ENCODE measurements at regions not wholly inside any gene's neighbourhood (a gene's known extent, or its start where the extent isn't known, plus 50 kb on each side); places are given as distances from the start of the nearest gene placed in this dataset.
"Not testable (repeated sequence)": the region's sequence is repeated elsewhere in the genome, so short reads cannot be mapped to it uniquely, and the experiment has no call there.

GRCh38 chr10:42991442-42992098 is 85.3 kb upstream of the RET start:
- WGBS, result 88% methylated on average over 10 of the region's 10 CpGs
- Histone ChIP-seq H3K4me3 (no peak overlapping the region), H3K4me1 (replicated peaks) (no peaks in the 10 kb centered on the region), H3K36me3 (no peaks in the 10 kb centered on the region), H3K9me3 (no peaks in the 10 kb centered on the region), H3K27me3 (replicated peaks; ENCODE audit: insufficient read depth) (no peaks in the 10 kb centered on the region), H3K27ac (no peak overlapping the region)
- no peak for DNase-seq (ENCODE audit: low spot score)
- TF ChIP-seq POLR2AphosphoS5 (IDR thresholded peaks at IDR 0.05), result no peak
- intact Hi-C loops (cut with DNase I), result no loop called here

GRCh38 chr10:42992156-42992956 is 84.5 kb upstream of the RET start:
- TF ChIP-seq POLR2A (IDR thresholded peaks at IDR 0.05) (no peak), CTCF (IDR thresholded peaks at IDR 0.05) (no peak), POLR2AphosphoS5 (IDR thresholded peaks at IDR 0.05) (no peak)

DNA sequence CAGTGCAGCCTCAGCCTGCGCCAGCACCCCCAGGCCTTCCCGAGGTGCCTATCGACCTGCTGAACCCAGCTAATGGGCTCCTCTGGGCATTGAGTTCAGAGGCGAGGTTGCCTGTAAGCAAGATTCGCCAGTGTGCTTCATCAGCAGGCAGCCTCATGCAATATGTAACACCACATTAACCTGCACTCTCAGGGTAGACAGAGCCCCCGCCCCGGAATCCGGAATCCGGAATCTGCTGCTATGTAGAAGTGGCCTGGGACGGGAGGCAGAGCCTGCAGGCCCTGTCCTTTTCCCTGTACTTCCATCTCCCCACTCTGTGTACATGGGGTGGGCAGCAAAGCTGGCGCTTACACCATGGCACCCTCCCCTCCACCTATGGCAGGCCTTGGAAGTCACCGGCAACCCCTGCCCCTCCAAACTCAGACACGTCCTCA is 83.9 kb upstream of the RET start:
- intact Hi-C loops (cut with DNase I), result no loop called here
- H3K27ac ChIP-seq, result no peak overlapping the region
- no peak for DNase-seq (ENCODE audit: low spot score)
- no peaks in the 10 kb centered on the region for H3K4me1 ChIP-seq (replicated peaks)
- H3K27me3 ChIP-seq (replicated peaks; ENCODE audit: insufficient read depth), result no peaks in the 10 kb centered on the region
- H3K9me3 ChIP-seq, result no peaks in the 10 kb centered on the region
- H3K36me3 ChIP-seq, result no peaks in the 10 kb centered on the region
- 95% methylated on average over 13 of the region's 13 CpGs for WGBS
- TF ChIP-seq POLR2AphosphoS5 (IDR thresholded peaks at IDR 0.05) (no peak), CTCF (IDR thresholded peaks at IDR 0.05) (no peak), POLR2A (IDR thresholded peaks at IDR 0.05) (no peak)
- no peak overlapping the region for H3K4me3 ChIP-seq

More at GRCh38 chr10:42992156-42992956, 84.5 kb upstream of the RET start:
- intact Hi-C loops (cut with DNase I), result no loop called here
- H3K27me3 ChIP-seq (replicated peaks; ENCODE audit: insufficient read depth), result no peaks in the 10 kb centered on the region
- H3K4me1 ChIP-seq (replicated peaks), result no peaks in the 10 kb centered on the region
- WGBS, result 88% methylated on average over 9 of the region's 12 CpGs
- H3K4me3 ChIP-seq, result no peak overlapping the region
- H3K36me3 ChIP-seq, result no peaks in the 10 kb centered on the region
- no peak for DNase-seq (ENCODE audit: low spot score)
- H3K27ac ChIP-seq, result no peak overlapping the region
- no peaks in the 10 kb centered on the region for H3K9me3 ChIP-seq

DNA sequence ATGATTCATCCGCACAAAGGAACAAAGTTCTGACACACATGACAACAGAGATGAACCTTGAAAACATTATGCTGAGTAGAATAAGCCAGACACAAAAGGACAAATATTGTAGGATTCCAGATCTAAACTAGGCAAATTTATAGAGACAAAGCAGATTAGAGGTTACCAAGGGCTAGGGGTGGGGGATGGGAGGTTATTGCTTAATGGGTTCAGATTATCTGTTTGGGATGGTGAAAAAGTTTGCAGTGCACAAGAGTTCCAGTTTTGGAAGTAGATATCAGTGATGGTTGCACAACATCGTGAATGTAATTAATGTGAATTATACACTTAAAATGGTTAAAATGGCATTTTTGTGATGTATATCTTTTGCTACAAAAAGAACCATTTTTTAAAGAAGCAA is 82.0 kb upstream of the RET start:
- H3K4me3 ChIP-seq; H3K27me3 ChIP-seq (replicated peaks; ENCODE audit: insufficient read depth); H3K36me3 ChIP-seq; H3K27ac ChIP-seq; intact Hi-C loops (cut with DNase I); H3K4me1 ChIP-seq (replicated peaks); H3K9me3 ChIP-seq; DNase-seq (ENCODE audit: low spot score): not testable (repeated sequence)
- 94% methylated on average over 1 of the region's 2 CpGs for WGBS

DNA sequence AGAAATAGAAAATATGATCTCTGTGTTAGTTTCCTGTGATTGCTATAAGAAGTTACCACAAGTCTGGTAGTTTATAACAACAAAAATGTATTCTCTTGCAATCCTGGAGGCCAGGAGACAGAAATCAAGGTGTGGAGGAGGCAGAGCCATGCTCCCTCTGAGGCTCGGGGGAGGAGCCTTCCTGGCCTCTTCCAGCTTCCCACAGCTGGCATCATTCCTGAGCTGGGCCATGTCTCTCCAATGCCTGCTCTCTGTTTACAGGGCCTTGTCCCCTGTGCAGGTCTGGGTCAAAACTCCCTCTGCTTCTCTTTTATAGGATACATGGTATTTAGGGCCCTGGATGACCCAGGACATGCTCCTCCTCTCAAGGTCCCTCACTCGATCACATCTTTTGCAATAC is 81.3 kb upstream of the RET start:
- no peaks in the 10 kb centered on the region for H3K36me3 ChIP-seq
- no peaks in the 10 kb centered on the region for H3K9me3 ChIP-seq
- no peak overlapping the region for H3K27ac ChIP-seq
- TF ChIP-seq CTCF (IDR thresholded peaks at IDR 0.05) (no peak), POLR2AphosphoS5 (IDR thresholded peaks at IDR 0.05) (no peak), POLR2A (IDR thresholded peaks at IDR 0.05) (no peak)
- intact Hi-C loops (cut with DNase I), result no loop called here
- H3K4me3 ChIP-seq, result no peak overlapping the region
- H3K4me1 ChIP-seq (replicated peaks), result no peaks in the 10 kb centered on the region
- WGBS, result 76% methylated on average over 2 of the region's 2 CpGs
- no peaks in the 10 kb centered on the region for H3K27me3 ChIP-seq (replicated peaks; ENCODE audit: insufficient read depth)
- DNase-seq (ENCODE audit: low spot score), result no peak

DNA sequence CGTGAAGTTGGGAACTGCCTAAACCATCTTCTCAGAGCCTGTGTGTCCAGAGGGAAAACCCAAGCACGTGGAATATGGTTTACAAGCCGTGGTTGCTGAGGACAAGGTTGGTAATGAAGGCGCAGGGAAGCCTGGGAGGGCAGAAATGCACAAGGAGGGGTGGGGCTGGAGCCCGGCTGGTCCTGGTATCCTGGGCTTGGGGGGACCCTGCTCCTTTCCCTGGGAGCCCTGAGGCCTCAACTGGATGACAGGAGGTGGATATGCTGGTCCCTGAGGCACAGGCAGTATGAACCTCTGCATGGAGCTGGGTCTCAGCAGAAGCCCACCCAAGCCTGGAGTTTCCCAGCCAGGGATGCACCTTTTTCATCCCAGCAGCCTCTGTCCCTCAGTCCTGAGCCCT is 80.3 kb upstream of the RET start:
- Histone ChIP-seq H3K4me3 (no peak overlapping the region), H3K36me3 (no peaks in the 10 kb centered on the region), H3K4me1 (replicated peaks) (no peaks in the 10 kb centered on the region), H3K9me3 (no peaks in the 10 kb centered on the region), H3K27me3 (replicated peaks; ENCODE audit: insufficient read depth) (no peaks in the 10 kb centered on the region), H3K27ac (no peak overlapping the region)
- no peak for TF ChIP-seq POLR2AphosphoS5 (IDR thresholded peaks at IDR 0.05)
- TF ChIP-seq CTCF (IDR thresholded peaks at IDR 0.05), result no peak
- no peak for TF ChIP-seq POLR2A (IDR thresholded peaks at IDR 0.05)
- 92% methylated on average over 5 of the region's 5 CpGs for WGBS
- DNase-seq (ENCODE audit: low spot score), result no peak
- intact Hi-C loops (cut with DNase I), result no loop called here

All from prostate gland (tissue), 2 donors.